Nucleus accumbens (tissue), 56 donors: ENCODE measurements at regions not wholly inside any gene's neighbourhood (a gene's known extent, or its start where the extent isn't known, plus 50 kb on each side); places are given as distances from the start of the nearest gene placed in this dataset.
"Not testable (repeated sequence)": the region's sequence is repeated elsewhere in the genome, so short reads cannot be mapped to it uniquely, and the experiment has no call there.

Experiments
- DNase-seq, 56 donors: peaks; one replicate each; lab custom pipeline; 2025; lab: John Stamatoyannopoulos, UW

- DNase-seq, result no peak
Measured at GRCh38 chr11:69884286-69884685, 65.1 kb upstream of the FGF3 start.

- DNase-seq, result no peak
Measured at GRCh38 chr11:69884751-69885150, 65.5 kb upstream of the FGF3 start.

- DNase-seq, result no peak
Measured at GRCh38 chr11:69887330-69887729, 68.1 kb upstream of the FGF3 start.

- no peak for DNase-seq
Measured at GRCh38 chr11:69887841-69888427, 68.7 kb upstream of the FGF3 start.

GRCh38 chr11:69888483-69889181, 69.4 kb upstream of the FGF3 start:
- peak in 29 of 56 donors; percentile 2 to 74 (median 21) for DNase-seq

- DNase-seq, result no peak
Measured at GRCh38 chr11:69889400-69890318, 70.4 kb upstream of the FGF3 start.

- DNase-seq, result no peak
Measured at GRCh38 chr11:69890476-69890875, 71.3 kb upstream of the FGF3 start.

- DNase-seq, result no peak
Measured at GRCh38 chr11:69891421-69892236, 72.4 kb upstream of the FGF3 start.

- DNase-seq, result no peak
Measured at GRCh38 chr11:69892237-69892985, 73.2 kb upstream of the FGF3 start.

GRCh38 chr11:69892986-69893555, 73.9 kb upstream of the FGF3 start:
- DNase-seq, result no peak

GRCh38 chr11:69893631-69894030, 74.4 kb upstream of the FGF3 start:
- no peak for DNase-seq

- no peak for DNase-seq
Measured at GRCh38 chr11:69894181-69894611, 75.0 kb upstream of the FGF3 start.

GRCh38 chr11:69894648-69895047, 75.4 kb upstream of the FGF3 start:
- no peak for DNase-seq

GRCh38 chr11:69896250-69896649, 77.0 kb upstream of the FGF3 start:
- no peak for DNase-seq

GRCh38 chr11:69898123-69898522, 78.9 kb upstream of the FGF3 start:
- DNase-seq, result no peak

GRCh38 chr11:69899957-69900821, 81.0 kb upstream of the FGF3 start:
- no peak for DNase-seq

- DNase-seq, result not testable (repeated sequence)
Measured at GRCh38 chr11:69900822-69901302, 81.6 kb upstream of the FGF3 start.

- DNase-seq, result no peak
Measured at GRCh38 chr11:69902337-69902736, 83.1 kb upstream of the FGF3 start.
